Osteoblast (primary cell): ENCODE measurements at regions not wholly inside any gene's neighbourhood (a gene's known extent, or its start where the extent isn't known, plus 50 kb on each side); places are given as distances from the start of the nearest gene placed in this dataset.
"Not testable (repeated sequence)": the region's sequence is repeated elsewhere in the genome, so short reads cannot be mapped to it uniquely, and the experiment has no call there.

ENCODE experiments used
- DNase-seq: peaks from one replicate; pipeline ENCODE4 v3.0.0; 2011; ENCODE audit warnings: low spot score, mixed read lengths; ENCODE audit not compliant: insufficient read length; ENCODE audit errors: missing footprints
- H2AFZ ChIP-seq: 2 replicates; pipeline ENCODE4 v1.6.0; 2011; ENCODE audit warnings: mild to moderate bottlenecking, low read length
- H3K27ac ChIP-seq: 2 replicates; pipeline ENCODE4 v1.5.1; 2011; ENCODE audit warnings: mild to moderate bottlenecking, low read depth, low read length, moderate library complexity
- H3K27me3 ChIP-seq: 2 replicates; pipeline ENCODE4 v1.6.0; 2012; ENCODE audit warnings: mild to moderate bottlenecking, control low read depth, inconsistent platforms, low read length, moderate library complexity; ENCODE audit not compliant: insufficient read depth
- H3K36me3 ChIP-seq: 2 replicates; pipeline ENCODE4 v1.5.1; 2011; ENCODE audit warnings: mild to moderate bottlenecking, low read length, control low read depth, moderate library complexity; ENCODE audit not compliant: insufficient read depth
- H3K4me1 ChIP-seq: 2 replicates; pipeline ENCODE4 v1.5.1; 2011; ENCODE audit warnings: mild to moderate bottlenecking, low read length, control low read depth, moderate library complexity; ENCODE audit not compliant: insufficient read depth
- H3K4me2 ChIP-seq: 2 replicates; pipeline ENCODE4 v1.6.0; 2011; ENCODE audit warnings: mild to moderate bottlenecking, low read length; ENCODE audit not compliant: insufficient read depth
- H3K4me3 ChIP-seq: fragments of 200-600 bp; sonication (generic); 3 replicates; pipeline ENCODE4 v1.5.1; 2012; ENCODE audit warnings: mild to moderate bottlenecking, low read length, inconsistent platforms; ENCODE audit not compliant: insufficient read depth
- H3K79me2 ChIP-seq: 2 replicates; pipeline ENCODE4 v1.6.0; 2012; ENCODE audit warnings: mild to moderate bottlenecking, low read length, control low read depth, inconsistent platforms; ENCODE audit not compliant: insufficient read depth
- H3K9me3 ChIP-seq: 2 replicates; pipeline ENCODE4 v1.5.1; 2011; ENCODE audit warnings: low read depth, low read length, control low read depth
- H4K20me1 ChIP-seq: 2 replicates; pipeline ENCODE4 v1.6.0; 2012; ENCODE audit warnings: mild to moderate bottlenecking, low read length, control low read depth; ENCODE audit not compliant: insufficient read depth
- CTCF ChIP-seq: IDR thresholded peaks from 2 replicates; pipeline ENCODE4 v1.5.1; 2011; ENCODE audit warnings: mild to moderate bottlenecking, low read depth, low read length, moderate library complexity; ENCODE audit errors: extremely low read depth

- Histone ChIP-seq H3K4me2 (peak overlapping the region; percentile 71), H3K4me3 (peak overlapping the region; percentile 68), H2AFZ (peak overlapping the region; percentile 92)
- H3K79me2 ChIP-seq, H3K36me3 ChIP-seq, H3K9me3 ChIP-seq, H3K4me1 ChIP-seq, H3K27me3 ChIP-seq, H3K27ac ChIP-seq, H4K20me1 ChIP-seq: not testable (repeated sequence)
- TF ChIP-seq CTCF: peak; percentile 8
- peak; percentile 85 for DNase-seq
Measured at GRCh38 chr2:132304661-132305380, 111.8 kb upstream of the GPR39 start.

GRCh38 chr2:132307613-132308198 is 108.9 kb upstream of the GPR39 start:
- not testable (repeated sequence) for H3K27ac ChIP-seq, H3K4me3 ChIP-seq, H3K4me2 ChIP-seq, H3K9me3 ChIP-seq, H3K27me3 ChIP-seq, H2AFZ ChIP-seq, H3K4me1 ChIP-seq, H3K79me2 ChIP-seq, DNase-seq, H4K20me1 ChIP-seq, H3K36me3 ChIP-seq

GRCh38 chr2:132309203-132309602 is 107.4 kb upstream of the GPR39 start:
- not testable (repeated sequence) for DNase-seq, H3K9me3 ChIP-seq, H3K79me2 ChIP-seq, H3K4me1 ChIP-seq, H2AFZ ChIP-seq, H3K27ac ChIP-seq, H3K36me3 ChIP-seq, H4K20me1 ChIP-seq, H3K4me3 ChIP-seq, H3K27me3 ChIP-seq, H3K4me2 ChIP-seq

GRCh38 chr2:132315546-132315945 is 101.1 kb upstream of the GPR39 start:
- not testable (repeated sequence) for DNase-seq, H3K27me3 ChIP-seq

GRCh38 chr2:132317026-132317680 is 99.5 kb upstream of the GPR39 start:
- not testable (repeated sequence) for H3K27me3 ChIP-seq, DNase-seq, H4K20me1 ChIP-seq, H3K4me1 ChIP-seq, H3K4me3 ChIP-seq, H3K79me2 ChIP-seq, H3K9me3 ChIP-seq, H3K4me2 ChIP-seq, H3K36me3 ChIP-seq, H3K27ac ChIP-seq, H2AFZ ChIP-seq

More at GRCh38 chr2:132315546-132315945, 101.1 kb upstream of the GPR39 start:
- not testable (repeated sequence) for H4K20me1 ChIP-seq, H3K79me2 ChIP-seq, H2AFZ ChIP-seq, H3K4me3 ChIP-seq, H3K4me2 ChIP-seq, H3K27ac ChIP-seq, H3K4me1 ChIP-seq, H3K9me3 ChIP-seq, H3K36me3 ChIP-seq

GRCh38 chr2:132318481-132318880 is 98.1 kb upstream of the GPR39 start:
- not testable (repeated sequence) for H3K4me2 ChIP-seq, H4K20me1 ChIP-seq, H2AFZ ChIP-seq, H3K9me3 ChIP-seq, H3K4me1 ChIP-seq, H3K4me3 ChIP-seq, H3K79me2 ChIP-seq, H3K27me3 ChIP-seq, DNase-seq, H3K27ac ChIP-seq, H3K36me3 ChIP-seq

- H3K9me3 ChIP-seq, H3K36me3 ChIP-seq, H3K27ac ChIP-seq, H3K4me2 ChIP-seq, DNase-seq, H3K79me2 ChIP-seq, H3K27me3 ChIP-seq, H3K4me3 ChIP-seq, H2AFZ ChIP-seq, H4K20me1 ChIP-seq, H3K4me1 ChIP-seq: not testable (repeated sequence)
Measured at GRCh38 chr2:132324005-132324404, 92.6 kb upstream of the GPR39 start.

GRCh38 chr2:132332345-132333033 is 84.1 kb upstream of the GPR39 start:
- H3K36me3 ChIP-seq, H3K79me2 ChIP-seq, H3K27me3 ChIP-seq, H2AFZ ChIP-seq, DNase-seq, H4K20me1 ChIP-seq, H3K4me2 ChIP-seq, H3K9me3 ChIP-seq, H3K4me3 ChIP-seq, H3K27ac ChIP-seq, H3K4me1 ChIP-seq: not testable (repeated sequence)
